HCT116 (cell line): ENCODE measurements at regions not wholly inside any gene's neighbourhood (a gene's known extent, or its start where the extent isn't known, plus 50 kb on each side); places are given as distances from the start of the nearest gene placed in this dataset.

ENCODE experiments used
- ATAC-seq: fragments of 200-7000 bp; cut with Tn5 transposase; 2 replicates; pipeline ENCODE4 v1.9.1; 2020; ENCODE audit warnings: mild to moderate bottlenecking, moderate library complexity
- BruUV-seq: library from RNA; stranded (reverse); fragments of 400-500 nt; replicated peaks from 2 replicates; lab custom pipeline; 2021; lab: Mats Ljungman, UMichigan
- CTCF ChIA-PET: fragments of 300-600 bp; sonication (Branson Sonifier 250); formaldehyde crosslinking; loops from one replicate; lab custom pipeline; 2021; ENCODE audit warnings: antibody characterized with exemption; lab: Charles Lee
- POLR2A ChIA-PET: fragments of 300-600, 350-600 bp; sonication (Branson Sonifier 250); formaldehyde crosslinking; loops from one replicate; lab custom pipeline; 2021; ENCODE audit warnings: antibody characterized with exemption; lab: Charles Lee
- RAD21 ChIA-PET, 2 experiments: fragments of 300-600 bp; sonication (Branson Sonifier 250); formaldehyde crosslinking; loops; one replicate each; lab custom pipeline; 2023; ENCODE audit warnings: low total read pairs in 2 of 2; ENCODE audit not compliant: uncharacterized antibody in 2 of 2, unreplicated experiment in 2 of 2, low non-redundant PET in 1 of 2; lab: Charles Lee
- DNase-seq: peaks from one replicate; pipeline ENCODE4 v3.0.0-alpha.2; 2010; ENCODE audit warnings: low read depth, low spot score
- H2AFZ ChIP-seq: fragments of 200-600 bp; shearing (Covaris generic), sonication (generic); 2 replicates; pipeline ENCODE4 v1.6.1; 2017; ENCODE audit warnings: low read depth, mixed run types, mixed read lengths, antibody characterized with exemption, low read length; ENCODE audit not compliant: poor library complexity, severe bottlenecking
- H3K27ac ChIP-seq: 2 replicates; pipeline ENCODE4 v1.5.1; 2012; ENCODE audit warnings: low read depth, low read length
- H3K27me3 ChIP-seq: fragments of 200-600 bp; sonication (generic); 2 replicates; pipeline ENCODE4 v1.6.1; 2016; ENCODE audit warnings: mixed run types, low read length, mixed read lengths; ENCODE audit not compliant: insufficient read depth
- H3K36me3 ChIP-seq, 2 experiments: fragments of 200-500 bp in 1 of 2; fragments of 200-600 bp in 1 of 2; sonication (Bioruptor generic) in 1 of 2; sonication (generic) in 1 of 2; 2 replicates each; pipeline versions ENCODE4 v1.5.1 to v1.6.1; 2014 to 2016; ENCODE audit warnings: low read length in 2 of 2, inconsistent platforms in 1 of 2, mixed read lengths in 1 of 2, mixed run types in 1 of 2; ENCODE audit not compliant: insufficient read depth in 2 of 2, control insufficient read depth in 1 of 2
- H3K4me1 ChIP-seq, 2 experiments: fragments of 200-600 bp in 1 of 2; sonication (generic) in 1 of 2; 2 replicates each; pipeline versions ENCODE4 v1.5.1 to v1.6.1; 2012 to 2017; ENCODE audit warnings: low read length in 2 of 2, inconsistent platforms in 1 of 2, mild to moderate bottlenecking in 1 of 2, mixed read lengths in 1 of 2, mixed run types in 1 of 2, moderate library complexity in 1 of 2; ENCODE audit not compliant: insufficient read depth in 2 of 2, control insufficient read depth in 1 of 2
- H3K4me2 ChIP-seq: fragments of 200-600 bp; sonication (generic); 2 replicates; pipeline ENCODE4 v1.6.1; 2017; ENCODE audit warnings: mixed run types, low read length, mixed read lengths
- H3K4me3 ChIP-seq, 2 experiments: fragments of 200-600 bp in 1 of 2; sonication (generic) in 1 of 2; replicated peaks in 1 of 2; 2 replicates each; pipeline ENCODE4 v1.5.1; 2011 to 2016; ENCODE audit warnings: low read length in 2 of 2, control low read depth in 1 of 2, low read depth in 1 of 2, mild to moderate bottlenecking in 1 of 2, mixed read lengths in 1 of 2, mixed run types in 1 of 2
- H3K79me2 ChIP-seq: fragments of 200-600 bp; sonication (generic); 2 replicates; pipeline ENCODE4 v1.6.1; 2017; ENCODE audit warnings: mild to moderate bottlenecking, mixed run types, low read length, moderate library complexity, mixed read lengths; ENCODE audit not compliant: insufficient read depth
- H3K9ac ChIP-seq: fragments of 200-600 bp; sonication (generic); 2 replicates; pipeline ENCODE4 v1.6.1; 2016; ENCODE audit warnings: low read length, mixed read lengths
- H3K9me2 ChIP-seq: fragments of 200-600 bp; sonication (generic), shearing (Covaris generic); 2 replicates; pipeline ENCODE4 v1.6.1; 2017; ENCODE audit warnings: mixed run types, mild to moderate bottlenecking, moderate library complexity; ENCODE audit not compliant: insufficient read depth
- H3K9me3 ChIP-seq, 2 experiments: fragments of 200-500 bp in 1 of 2; fragments of 200-600 bp in 1 of 2; sonication (Bioruptor generic) in 1 of 2; sonication (generic) in 1 of 2; 2 replicates each; pipeline ENCODE4 v1.6.1; 2014 to 2017; ENCODE audit warnings: low read length in 2 of 2, mixed read lengths in 2 of 2, inconsistent platforms in 1 of 2, low read depth in 1 of 2, mild to moderate bottlenecking in 1 of 2, mixed run types in 1 of 2, moderate library complexity in 1 of 2; ENCODE audit not compliant: control insufficient read depth in 1 of 2, insufficient read depth in 1 of 2
- H4K20me1 ChIP-seq: fragments of 200-600 bp; sonication (generic), shearing (Covaris generic); 2 replicates; pipeline ENCODE4 v1.6.1; 2017; ENCODE audit warnings: mixed run types, mild to moderate bottlenecking, moderate library complexity; ENCODE audit not compliant: insufficient read depth
- CEBPB ChIP-seq: IDR thresholded peaks from 2 replicates; pipeline ENCODE4 v1.6.1; 2012; ENCODE audit warnings: low read depth
- EGR1 ChIP-seq: IDR thresholded peaks from 2 replicates; pipeline ENCODE4 v1.6.1; 2012; ENCODE audit warnings: low read depth
- ELF1 ChIP-seq: IDR thresholded peaks from 2 replicates; pipeline ENCODE4 v1.6.1; 2012; ENCODE audit warnings: low read depth, borderline replicate concordance
- EZH2 ChIP-seq: fragments of 200-600 bp; sonication (generic); IDR thresholded peaks from 2 replicates; pipeline ENCODE4 v1.6.1; 2017; ENCODE audit warnings: antibody characterized with exemption, mixed run types
- EZH2phosphoT487 ChIP-seq: fragments of 200-600 bp; IDR thresholded peaks from 2 replicates; pipeline ENCODE4 v1.6.1; 2018; ENCODE audit warnings: antibody characterized with exemption, borderline replicate concordance
- JUND ChIP-seq: IDR thresholded peaks from 2 replicates; pipeline ENCODE4 v1.6.1; 2012
- RAD21 ChIP-seq: IDR thresholded peaks from 2 replicates; pipeline ENCODE4 v1.6.1; 2012; ENCODE audit warnings: low read depth, mild to moderate bottlenecking
- REST ChIP-seq: IDR thresholded peaks from 2 replicates; pipeline ENCODE4 v1.6.1; 2012; ENCODE audit warnings: low read depth
- SP1 ChIP-seq: IDR thresholded peaks from 2 replicates; pipeline ENCODE4 v1.6.1; 2012; ENCODE audit warnings: low read depth
- TCF7L2 ChIP-seq: IDR thresholded peaks from 2 replicates; pipeline ENCODE4 v1.7.0; 2011; ENCODE audit warnings: borderline replicate concordance, inconsistent platforms; ENCODE audit not compliant: insufficient read depth, insufficient read length; ENCODE audit errors: extremely low read depth
- YY1 ChIP-seq: IDR thresholded peaks from 2 replicates; pipeline ENCODE4 v1.6.1; 2011; ENCODE audit warnings: low read length, low read depth, moderate library complexity, mild to moderate bottlenecking; ENCODE audit not compliant: insufficient replicate concordance; ENCODE audit errors: extremely low read depth
- ZBTB33 ChIP-seq: IDR thresholded peaks from 2 replicates; pipeline ENCODE4 v1.6.1; 2011; ENCODE audit warnings: mild to moderate bottlenecking, low read length, moderate library complexity; ENCODE audit not compliant: insufficient replicate concordance; ENCODE audit errors: extremely low read depth
- ZFX ChIP-seq: fragments of 450-650 bp; IDR thresholded peaks from 2 replicates; pipeline ENCODE4 v1.6.1; 2017
- intact Hi-C: fragments of 100-400 bp; cut with micrococcal nuclease; formaldehyde crosslinking; loops from 2 replicates; pipeline ENCODE4 v1.10.0; 2022

GRCh38 chr2:136394136-136395060 lies 276.4 kb upstream of the CXCR4 start:
- H3K27ac ChIP-seq = no peak overlapping the region
- no peak for ATAC-seq
- ChIA-PET CTCF (no interaction called here), RAD21 (no interaction called here)
- intact Hi-C loops = no loop called here
- no peaks in the 10 kb centered on the region for H3K36me3 ChIP-seq
- H2AFZ ChIP-seq = no peak overlapping the region
- H3K9me3 ChIP-seq = no peaks in the 10 kb centered on the region
- peaks cover 0 to 2% of the 10 kb centered on the region in 2 experiments; a peak in 1 of 4 replicates for H3K4me1 ChIP-seq
- no peak for DNase-seq
- TF ChIP-seq CEBPB (no peak), YY1 (no peak)
- TF ChIP-seq, all 23 proteins: peak for 0
- POLR2A ChIA-PET = no interaction called here
- BruUV-seq = no TSS peak
- H3K9me2 ChIP-seq = no peaks in the 10 kb centered on the region
- no peak overlapping the region for H3K9ac ChIP-seq
- H3K4me3 ChIP-seq = no peak overlapping the region
- H3K4me2 ChIP-seq = no peak overlapping the region
- no peaks in the 10 kb centered on the region for H4K20me1 ChIP-seq
- H3K27me3 ChIP-seq = peaks cover 7% of the 10 kb centered on the region; the same call in 1 of the 2 replicates
- H3K79me2 ChIP-seq = no peaks in the 10 kb centered on the region

GRCh38 chr2:136393514-136393913 lies 275.6 kb upstream of the CXCR4 start:
- H3K4me2 ChIP-seq = no peak overlapping the region
- H2AFZ ChIP-seq = no peak overlapping the region
- DNase-seq (no peak), ATAC-seq (no peak)
- H3K9ac ChIP-seq = no peak overlapping the region
- ChIA-PET RAD21 (no interaction called here), CTCF (no interaction called here), POLR2A (no interaction called here)
- H3K79me2 ChIP-seq = no peaks in the 10 kb centered on the region
- BruUV-seq = no TSS peak
- no peaks in the 10 kb centered on the region for H4K20me1 ChIP-seq
- H3K27ac ChIP-seq = no peak overlapping the region
- no peaks in the 10 kb centered on the region for H3K9me2 ChIP-seq
- H3K9me3 ChIP-seq = no peaks in the 10 kb centered on the region
- intact Hi-C loops = no loop called here
- no peaks in the 10 kb centered on the region for H3K36me3 ChIP-seq
- no peak overlapping the region for H3K4me3 ChIP-seq
- H3K27me3 ChIP-seq = peaks cover 13% of the 10 kb centered on the region; the same call in 1 of the 2 replicates
- H3K4me1 ChIP-seq = no peaks in the 10 kb centered on the region
- no peak for TF ChIP-seq EZH2
- TF ChIP-seq REST = no peak
- TF ChIP-seq JUND = no peak
- no peak for TF ChIP-seq TCF7L2
- no peak for TF ChIP-seq EZH2phosphoT487
- TF ChIP-seq ZFX = no peak
- no peak for TF ChIP-seq EGR1
- no peak for TF ChIP-seq SP1
- TF ChIP-seq RAD21 = no peak
- TF ChIP-seq ZBTB33 = no peak
- no peak for TF ChIP-seq CEBPB
- no peak for TF ChIP-seq ELF1
